Endothelial cell of umbilical vein (primary cell): ENCODE measurements at regions not wholly inside any gene's neighbourhood (a gene's known extent, or its start where the extent isn't known, plus 50 kb on each side); places are given as distances from the start of the nearest gene placed in this dataset.

ENCODE experiments used
- BruUV-seq: library from RNA; stranded (reverse); fragments of 400-500 nt; replicated peaks from 2 replicates; lab custom pipeline; 2021; lab: Mats Ljungman, UMichigan
- CTCF ChIA-PET: fragments of 300-600, 350-600 bp; sonication (Branson Sonifier 250); formaldehyde crosslinking; loops from one replicate; lab custom pipeline; 2021; ENCODE audit warnings: antibody characterized with exemption, inconsistent platforms; lab: Charles Lee
- POLR2A ChIA-PET: fragments of 300-600, 350-600 bp; sonication (Branson Sonifier 250); formaldehyde crosslinking; loops from one replicate; lab custom pipeline; 2021; ENCODE audit warnings: antibody characterized with exemption, inconsistent platforms; lab: Charles Lee
- DNase-seq: peaks from one replicate; pipeline ENCODE4 v3.0.0-alpha.2; 2011; ENCODE audit warnings: low read depth, low spot score
- FAIRE-seq: peaks from 2 replicates; lab custom pipeline; 2011; peaks lifted over from hg19 to GRCh38; lab: Jason Lieb, UNC
- H2AFZ ChIP-seq: 2 replicates; pipeline ENCODE4 v1.6.0; 2012; ENCODE audit warnings: low read depth, low read length, control low read depth, inconsistent platforms
- H3K27ac ChIP-seq: 2 replicates; pipeline ENCODE4 v1.5.1; 2011; ENCODE audit warnings: low read depth, mild to moderate bottlenecking, control low read depth, low read length, moderate library complexity; ENCODE audit not compliant: insufficient read depth
- H3K27me3 ChIP-seq, 2 experiments: 2 replicates each; pipeline versions ENCODE4 v1.6.0 to v1.6.1; 2011; ENCODE audit warnings: low read length in 2 of 2, mixed read lengths in 1 of 2; ENCODE audit not compliant: control insufficient read depth in 2 of 2, insufficient read depth in 2 of 2
- H3K36me3 ChIP-seq, 2 experiments: 2 replicates in 1 of 2; 3 replicates in 1 of 2; pipeline ENCODE4 v1.5.1; 2011; ENCODE audit warnings: low read length in 2 of 2, mild to moderate bottlenecking in 1 of 2, moderate library complexity in 1 of 2; ENCODE audit not compliant: control insufficient read depth in 2 of 2, insufficient read depth in 2 of 2; ENCODE audit errors: extremely low read depth in 1 of 2
- H3K4me1 ChIP-seq: 3 replicates; pipeline ENCODE4 v1.5.1; 2011; ENCODE audit warnings: mild to moderate bottlenecking, low read length; ENCODE audit not compliant: control insufficient read depth, insufficient read depth; ENCODE audit errors: extremely low read depth
- H3K4me2 ChIP-seq: 2 replicates; pipeline ENCODE4 v1.6.1; 2011; ENCODE audit warnings: low read length, control low read depth, mixed read lengths; ENCODE audit not compliant: insufficient read depth
- H3K4me3 ChIP-seq, 3 experiments: fragments of 200-600 bp in 1 of 3; sonication (generic), shearing (Covaris generic) in 1 of 3; replicated peaks in 1 of 3; 2 replicates each; pipeline ENCODE4 v1.5.1; 2011 to 2016; ENCODE audit warnings: control low read depth in 3 of 3, low read length in 3 of 3, mild to moderate bottlenecking in 2 of 3, inconsistent platforms in 1 of 3, low read depth in 1 of 3, moderate library complexity in 1 of 3; ENCODE audit not compliant: insufficient read depth in 1 of 3
- H3K79me2 ChIP-seq: 2 replicates; pipeline ENCODE4 v1.6.0; 2012; ENCODE audit warnings: low read length, inconsistent platforms; ENCODE audit not compliant: control insufficient read depth, insufficient read depth
- H3K9ac ChIP-seq: replicated peaks from 2 replicates; pipeline ENCODE3; 2011; ENCODE audit warnings: low read length, control low read depth; ENCODE audit not compliant: insufficient read depth; ENCODE audit errors: extremely low read depth
- H3K9me1 ChIP-seq: replicated peaks from 3 replicates; pipeline ENCODE4 v1.6.0; 2011; ENCODE audit warnings: mild to moderate bottlenecking, low read length; ENCODE audit not compliant: control insufficient read depth, insufficient read depth; ENCODE audit errors: extremely low read depth
- H3K9me3 ChIP-seq: replicated peaks from 2 replicates; pipeline ENCODE4 v1.5.1; 2012; ENCODE audit warnings: low read length, inconsistent platforms; ENCODE audit not compliant: control insufficient read depth, insufficient read depth
- H4K20me1 ChIP-seq: replicated peaks from 2 replicates; pipeline ENCODE3; 2011; ENCODE audit warnings: mild to moderate bottlenecking, low read length; ENCODE audit not compliant: control insufficient read depth, insufficient read depth; ENCODE audit errors: extremely low read depth
- CTCF ChIP-seq, 2 donors: IDR thresholded peaks; 1 replicate in 1 of 2; 2 replicates in 1 of 2; pipeline ENCODE4 v1.5.1; 2011; ENCODE audit warnings: low read length in 2 of 2, mild to moderate bottlenecking in 2 of 2, moderate library complexity in 2 of 2, control low read depth in 1 of 2, inconsistent platforms in 1 of 2, low read depth in 1 of 2; ENCODE audit not compliant: insufficient read depth in 1 of 2; ENCODE audit errors: extremely low read depth in 1 of 2
- EZH2 ChIP-seq: IDR thresholded peaks from 2 replicates; pipeline ENCODE4 v1.6.1; 2012; ENCODE audit warnings: borderline replicate concordance, low read depth, mild to moderate bottlenecking, moderate library complexity, low read length, inconsistent platforms; ENCODE audit not compliant: severe bottlenecking
- FOS ChIP-seq: IDR thresholded peaks from 2 replicates; pipeline ENCODE4 v1.6.1; 2011; ENCODE audit warnings: mild to moderate bottlenecking, low read length, moderate library complexity, borderline replicate concordance; ENCODE audit not compliant: insufficient read depth
- GATA2 ChIP-seq: IDR thresholded peaks from 2 replicates; pipeline ENCODE4 v1.7.0; 2011; ENCODE audit warnings: low read depth, mild to moderate bottlenecking, moderate library complexity, mixed read lengths, low read length; ENCODE audit not compliant: insufficient read length, insufficient read depth
- JUN ChIP-seq: IDR thresholded peaks from 2 replicates; pipeline ENCODE4 v1.6.1; 2011; ENCODE audit warnings: borderline replicate concordance, low read depth; ENCODE audit not compliant: insufficient read length, insufficient read depth
- MAX ChIP-seq: IDR thresholded peaks from 2 replicates; pipeline ENCODE4 v1.6.1; 2011; ENCODE audit not compliant: insufficient read depth, insufficient read length
- MYC ChIP-seq: IDR thresholded peaks from one replicate; pipeline ENCODE4 v1.6.1; 2011; ENCODE audit warnings: mild to moderate bottlenecking, low read depth, low read length
- POLR2A ChIP-seq: IDR thresholded peaks from 2 replicates; pipeline ENCODE4 v1.6.1; 2012; ENCODE audit warnings: low read depth, mild to moderate bottlenecking, control low read depth, low read length
- POLR2AphosphoS5 ChIP-seq: IDR thresholded peaks from 2 replicates; pipeline ENCODE4 v1.6.1; 2012; ENCODE audit warnings: low read depth, mild to moderate bottlenecking, control low read depth, low read length, moderate library complexity; ENCODE audit not compliant: insufficient read depth
- dilution Hi-C: fragments of 300-500 bp; cut with MboI; formaldehyde crosslinking; loops from one replicate; pipeline ENCODE4 v1.15.0; 2019; ENCODE audit warnings: low sequenced_read_pairs; ENCODE audit not compliant: extremely low pct_ligation_motif_present
- intact Hi-C: fragments of 100-400 bp; cut with micrococcal nuclease; formaldehyde crosslinking; loops from one replicate; pipeline ENCODE4 v1.10.0; 2022

DNA sequence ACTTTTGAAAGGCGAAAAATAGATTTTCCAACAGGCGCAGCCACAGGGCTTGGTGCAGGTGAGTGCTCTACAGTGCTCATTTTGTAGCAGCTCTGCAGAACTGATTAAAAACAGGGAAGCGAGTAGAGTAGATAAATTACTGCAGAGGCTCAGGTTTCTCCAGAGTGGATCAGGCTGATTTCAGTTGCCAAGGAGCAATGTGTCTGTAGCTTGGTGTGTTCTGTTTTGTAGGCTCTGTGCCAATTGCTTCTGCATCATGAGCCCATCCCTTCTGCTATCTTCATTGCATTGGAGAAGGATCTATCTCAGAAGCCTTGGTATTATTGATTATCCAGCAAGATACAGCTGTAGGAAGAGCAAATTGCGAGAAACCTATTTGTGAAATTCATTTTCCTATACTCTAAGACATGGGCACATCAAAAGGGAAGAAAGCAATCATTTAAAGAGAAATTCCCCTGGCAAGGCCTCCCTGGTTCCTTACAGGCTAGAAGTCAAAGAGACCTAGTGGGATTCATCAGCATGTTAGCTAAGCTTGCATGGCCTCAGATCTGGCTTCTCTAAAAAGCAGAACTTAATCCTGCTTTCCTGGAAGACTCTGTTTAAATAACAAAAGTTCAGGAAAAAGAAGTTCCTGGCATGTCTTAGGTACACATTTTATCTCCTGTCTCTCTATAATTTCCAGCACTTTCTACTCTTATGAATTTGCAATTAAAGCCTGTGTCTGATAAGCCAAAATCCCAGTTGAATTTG lies 432.4 kb upstream of the ATP10A start:
- POLR2A ChIA-PET: no interaction called here
- no peak for FAIRE-seq
- dilution Hi-C loops: no loop called here

More for the DNA sequence above, 432.4 kb upstream of the ATP10A start:
- no peak for DNase-seq
- Histone ChIP-seq H3K9ac (no peak overlapping the region), H3K4me3 (no peak overlapping the region), H3K9me3 (peaks cover 11% of the 10 kb centered on the region), H3K4me1 (no peaks in the 10 kb centered on the region), H4K20me1 (no peaks in the 10 kb centered on the region), H2AFZ (no peak overlapping the region), H3K79me2 (no peaks in the 10 kb centered on the region), H3K27me3 (no peaks in the 10 kb centered on the region), H3K27ac (no peak overlapping the region), H3K9me1 (no peaks in the 10 kb centered on the region), H3K4me2 (no peak overlapping the region), H3K36me3 (no peaks in the 10 kb centered on the region)
- intact Hi-C loops: no loop called here
- CTCF ChIA-PET: no interaction called here
- BruUV-seq: no TSS peak
- TF ChIP-seq FOS (no peak), GATA2 (no peak), POLR2AphosphoS5 (no peak), JUN (no peak), CTCF (IDR thresholded peaks at IDR 0.05; ENCODE audit: extremely low read depth in 1 of 2, insufficient read depth in 1 of 2, low read depth in 1 of 2, low read length in 2 of 2) (no peak), EZH2 (no peak), MYC (no peak), POLR2A (no peak), MAX (no peak)
